ENCODE measurements at regions not wholly inside any gene's neighbourhood (a gene's known extent, or its start where the extent isn't known, plus 50 kb on each side); places are given as distances from the start of the nearest gene placed in this dataset.
"Not testable (repeated sequence)": the region's sequence is repeated elsewhere in the genome, so short reads cannot be mapped to it uniquely, and the experiment has no call there.

GRCh38 chr7:55261386-55261770 is 103.8 kb upstream of the LANCL2 start:
- DNase-seq (ENCODE audit: low spot score): no peak

- DNase-seq (ENCODE audit: low spot score): not testable (repeated sequence)
These were observed 99.8 kb upstream of the LANCL2 start for GRCh38 chr7:55265328-55265727.

GRCh38 chr7:55265836-55266642 is 99.1 kb upstream of the LANCL2 start:
- no peak for DNase-seq (ENCODE audit: low spot score)

- peak; percentile 26 for DNase-seq (ENCODE audit: low spot score)
These were observed 94.0 kb upstream of the LANCL2 start for GRCh38 chr7:55271069-55271626.

- DNase-seq (ENCODE audit: low spot score): no peak
These were observed 93.5 kb upstream of the LANCL2 start for GRCh38 chr7:55271661-55272060.

GRCh38 chr7:55272328-55272727 is 92.8 kb upstream of the LANCL2 start:
- no peak for DNase-seq (ENCODE audit: low spot score)

- no peak for DNase-seq (ENCODE audit: low spot score)
These were observed 91.8 kb upstream of the LANCL2 start for GRCh38 chr7:55273186-55273980.

GRCh38 chr7:55274156-55274555 is 91.0 kb upstream of the LANCL2 start:
- no peak for DNase-seq (ENCODE audit: low spot score)

GRCh38 chr7:55275291-55276200 is 89.6 kb upstream of the LANCL2 start:
- DNase-seq (ENCODE audit: low spot score): no peak

DNA sequence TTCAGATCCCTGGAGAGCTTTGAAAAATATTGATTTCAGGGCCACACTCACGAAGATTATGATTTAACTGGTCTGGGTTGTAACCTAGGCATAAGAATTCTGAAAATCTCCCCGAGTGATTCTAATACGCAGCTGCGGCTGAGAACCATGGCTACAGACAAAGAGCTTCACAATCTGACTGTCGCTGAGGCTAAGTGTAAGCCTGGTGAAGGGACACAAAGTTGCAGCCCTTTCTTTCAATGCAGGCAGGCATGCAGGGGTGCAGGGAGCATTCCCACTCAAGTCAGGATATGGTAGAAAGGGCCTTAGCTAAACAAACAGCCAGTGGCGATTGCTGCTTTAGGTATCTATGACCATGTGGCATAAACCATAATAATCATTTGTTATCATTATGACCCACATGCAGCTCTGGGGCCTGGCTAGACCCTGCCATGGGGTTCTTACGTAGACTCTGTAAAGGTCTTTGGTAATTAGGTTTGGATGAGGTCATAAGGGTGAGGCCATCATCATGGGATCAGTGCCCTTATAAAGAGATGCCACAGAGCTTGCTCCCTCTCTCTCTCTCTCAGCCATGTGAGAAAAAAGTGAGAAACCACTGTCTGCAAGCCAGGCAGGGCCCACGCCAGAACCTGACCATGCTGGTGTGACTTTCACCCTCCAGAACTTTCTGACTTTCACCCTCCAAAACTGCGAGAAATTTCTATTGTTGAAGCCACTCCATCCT is 88.4 kb upstream of the LANCL2 start:
- no peak for DNase-seq (ENCODE audit: low spot score)

DNA sequence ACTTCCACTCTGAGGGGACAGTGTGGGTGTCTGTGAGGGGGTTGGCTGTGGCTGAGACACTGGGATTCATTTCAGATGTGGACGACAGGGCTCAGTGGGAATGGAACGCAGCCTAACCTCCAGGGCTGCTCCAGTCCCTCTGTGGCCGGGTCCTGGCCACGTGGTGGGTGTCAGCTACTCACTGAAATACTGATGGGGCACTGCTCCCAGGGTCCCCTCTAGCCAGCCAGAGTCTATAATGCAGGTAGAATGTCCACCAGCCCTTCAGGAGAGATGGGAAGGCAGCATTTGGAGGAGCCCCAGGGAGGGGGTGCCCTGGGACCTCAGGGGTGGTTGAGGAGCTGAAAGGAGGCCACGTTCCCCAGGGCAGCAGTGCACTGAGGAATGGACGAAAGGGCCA is 87.2 kb upstream of the LANCL2 start:
- no peak for DNase-seq (ENCODE audit: low spot score)

GRCh38 chr7:55278321-55278720 is 86.8 kb upstream of the LANCL2 start:
- no peak for DNase-seq (ENCODE audit: low spot score)

GRCh38 chr7:55279080-55279845 is 85.9 kb upstream of the LANCL2 start:
- no peak for DNase-seq (ENCODE audit: low spot score)

- peak; percentile 77 for DNase-seq (ENCODE audit: low spot score)
These were observed 85.1 kb upstream of the LANCL2 start for GRCh38 chr7:55280031-55280454.

GRCh38 chr7:55285665-55286064 is 79.5 kb upstream of the LANCL2 start:
- no peak for DNase-seq (ENCODE audit: low spot score)

GRCh38 chr7:55286666-55287065 is 78.5 kb upstream of the LANCL2 start:
- no peak for DNase-seq (ENCODE audit: low spot score)

DNA sequence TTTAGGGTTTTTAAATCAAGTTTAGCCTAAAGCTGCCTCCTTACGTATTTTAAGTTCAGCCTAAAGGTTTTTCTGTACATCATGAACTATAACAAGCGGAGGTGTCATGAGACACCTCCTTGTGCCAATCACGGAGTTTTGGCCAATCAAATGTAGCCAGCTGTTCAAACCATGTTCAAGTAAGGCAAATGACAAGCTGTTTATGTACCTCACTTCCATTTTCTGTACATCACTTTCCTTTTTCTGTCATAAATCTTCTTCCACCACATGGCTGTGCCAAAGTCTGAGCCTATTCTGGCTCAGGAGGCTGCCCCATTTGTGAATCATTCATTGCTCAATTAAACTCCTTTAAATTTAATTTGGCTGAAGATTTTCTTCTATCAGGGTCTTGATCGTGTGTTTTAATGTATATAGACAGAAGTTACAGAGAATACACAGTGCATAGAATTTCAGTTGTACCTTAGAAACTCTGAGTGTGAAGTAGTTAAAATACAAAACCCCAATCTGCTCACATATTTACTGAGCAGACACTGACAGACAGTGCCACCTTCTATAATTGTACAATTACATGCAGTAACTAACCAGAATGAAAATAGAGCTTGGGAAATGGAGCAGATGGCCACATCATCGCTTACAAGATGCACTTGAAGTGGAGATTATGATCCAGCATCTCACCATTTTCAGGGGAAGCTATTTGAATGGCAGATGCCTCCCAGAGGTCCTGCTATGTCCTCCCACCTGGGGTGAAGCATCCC is 76.9 kb upstream of the LANCL2 start:
- DNase-seq (ENCODE audit: low spot score): no peak

GRCh38 chr7:55296070-55296469 is 69.1 kb upstream of the LANCL2 start:
- DNase-seq (ENCODE audit: low spot score): no peak

DNA sequence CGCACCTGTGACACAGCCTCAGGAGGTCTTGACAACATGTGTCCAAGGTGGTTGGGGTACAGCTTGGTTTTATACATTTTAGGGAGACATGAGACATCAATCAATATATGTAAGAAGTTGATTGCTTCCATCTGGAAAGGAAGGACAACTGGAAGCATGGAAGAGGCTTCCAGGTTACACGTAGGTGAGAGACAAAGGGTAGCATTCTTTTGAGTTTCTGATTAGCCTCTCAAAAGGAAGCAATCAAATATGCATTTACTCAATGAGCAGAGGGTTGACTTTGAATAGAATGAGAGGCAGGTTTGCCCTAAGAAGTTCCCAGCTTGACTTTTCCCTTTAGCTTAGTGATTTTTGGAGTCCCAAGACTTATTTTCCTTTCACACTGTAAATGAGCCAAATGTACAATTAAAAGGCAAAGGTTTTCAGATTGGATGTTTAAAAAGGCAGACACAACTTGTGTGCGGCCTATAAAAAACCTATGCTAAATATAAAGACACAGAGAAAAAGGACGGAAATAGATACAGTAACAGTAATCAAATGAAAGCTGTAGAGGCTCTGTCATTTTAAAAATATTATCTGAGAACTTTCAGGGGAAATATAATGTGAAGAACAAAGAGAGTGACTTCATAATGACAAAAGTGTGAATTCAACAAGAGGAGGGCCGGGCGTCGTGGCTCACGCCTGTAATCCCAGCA is 65.7 kb upstream of the LANCL2 start:
- peak; percentile 37 for DNase-seq (ENCODE audit: low spot score)
